H1 (cell line): ENCODE measurements at regions not wholly inside any gene's neighbourhood (a gene's known extent, or its start where the extent isn't known, plus 50 kb on each side); places are given as distances from the start of the nearest gene placed in this dataset.

Source experiments
- CTCF ChIA-PET: fragments of 300-600 bp; sonication (Branson Sonifier 250); formaldehyde crosslinking; loops from one replicate; lab custom pipeline; 2021; ENCODE audit not compliant: partially characterized antibody; lab: Charles Lee
- POLR2A ChIA-PET: fragments of 300-600 bp; sonication (Branson Sonifier 250); formaldehyde crosslinking; loops from one replicate; lab custom pipeline; 2021; ENCODE audit warnings: inconsistent platforms; ENCODE audit not compliant: partially characterized antibody; lab: Charles Lee
- DNase-seq, 2 experiments: peaks; one replicate each; pipeline versions ENCODE4 v3.0.0 to v3.0.0-alpha.2; 2010 to 2022; ENCODE audit warnings: low spot score in 2 of 2, low read depth in 1 of 2, mixed read lengths in 1 of 2
- FAIRE-seq: peaks from 2 replicates; lab custom pipeline; 2011; peaks lifted over from hg19 to GRCh38; lab: Jason Lieb, UNC
- H2AFZ ChIP-seq: 2 replicates; pipeline ENCODE4 v1.8.1; 2012; ENCODE audit warnings: low read length, inconsistent platforms
- H2AK5ac ChIP-seq: 2 replicates; pipeline ENCODE4 v1.6.1; 2013; ENCODE audit warnings: low read depth, low read length
- H2BK120ac ChIP-seq: replicated peaks from 2 replicates; pipeline ENCODE3; 2013; ENCODE audit warnings: low read depth, low read length, inconsistent platforms
- H2BK12ac ChIP-seq: 2 replicates; pipeline ENCODE4 v1.6.1; 2013; ENCODE audit warnings: low read depth, low read length
- H2BK15ac ChIP-seq: 2 replicates; pipeline ENCODE4 v1.6.1; 2013; ENCODE audit warnings: low read length
- H2BK20ac ChIP-seq: 2 replicates; pipeline ENCODE4 v1.6.1; 2013; ENCODE audit warnings: low read length
- H2BK5ac ChIP-seq: 2 replicates; pipeline ENCODE4 v1.6.1; 2013; ENCODE audit warnings: low read depth, low read length
- H3K14ac ChIP-seq: 2 replicates; pipeline ENCODE4 v1.6.1; 2013; ENCODE audit warnings: inconsistent platforms; ENCODE audit not compliant: insufficient read length
- H3K18ac ChIP-seq: 2 replicates; pipeline ENCODE4 v1.6.1; 2013; ENCODE audit warnings: low read length; ENCODE audit errors: extremely low read depth
- H3K23ac ChIP-seq: 2 replicates; pipeline ENCODE4 v1.6.1; 2013; ENCODE audit warnings: inconsistent platforms; ENCODE audit not compliant: insufficient read length
- H3K23me2 ChIP-seq: 2 replicates; pipeline ENCODE4 v1.6.1; 2013; ENCODE audit warnings: low read depth, low read length
- H3K27ac ChIP-seq: 2 replicates; pipeline ENCODE4 v1.6.1; 2011; ENCODE audit warnings: low read depth, low read length, inconsistent platforms
- H3K27me3 ChIP-seq, 4 experiments: replicated peaks in 1 of 4; 1 replicate in 1 of 4; 2 replicates in 3 of 4; pipeline versions ENCODE4 v1.6.1 to v1.8.1; 2011 to 2013; ENCODE audit warnings: low read length in 3 of 4, mild to moderate bottlenecking in 3 of 4, inconsistent platforms in 2 of 4, mixed read lengths in 2 of 4, moderate library complexity in 1 of 4; ENCODE audit not compliant: control insufficient read depth in 3 of 4, insufficient read depth in 3 of 4; ENCODE audit errors: extremely low read depth in 1 of 4
- H3K36me3 ChIP-seq, 4 experiments: 2 replicates each; pipeline versions ENCODE4 v1.6.1 to v1.8.1; 2011 to 2013; ENCODE audit warnings: mild to moderate bottlenecking in 4 of 4, low read length in 3 of 4, moderate library complexity in 2 of 4, control low read depth in 1 of 4, inconsistent platforms in 1 of 4; ENCODE audit not compliant: insufficient read depth in 4 of 4, control insufficient read depth in 2 of 4
- H3K4ac ChIP-seq: replicated peaks from 2 replicates; pipeline ENCODE3; 2013; ENCODE audit warnings: low read length, low read depth, mixed read lengths, inconsistent platforms; ENCODE audit not compliant: insufficient read length
- H3K4me1 ChIP-seq, 4 experiments: replicated peaks in 1 of 4; 1 replicate in 1 of 4; 2 replicates in 3 of 4; pipeline versions ENCODE4 v1.6.1 to v1.8.1; 2011 to 2013; ENCODE audit warnings: low read length in 3 of 4, inconsistent platforms in 2 of 4, mixed read lengths in 1 of 4; ENCODE audit not compliant: insufficient read depth in 4 of 4, control insufficient read depth in 3 of 4
- H3K4me2 ChIP-seq, 2 experiments: 2 replicates each; pipeline versions ENCODE4 v1.6.1 to v1.8.1; 2011 to 2013; ENCODE audit warnings: low read depth in 2 of 2, low read length in 2 of 2, control low read depth in 1 of 2, inconsistent platforms in 1 of 2, mild to moderate bottlenecking in 1 of 2; ENCODE audit not compliant: insufficient read depth in 1 of 2
- H3K4me3 ChIP-seq, 4 experiments: fragments of 200-600, 300-600 bp in 1 of 4; sonication (generic), shearing (Covaris generic), sonication (Bioruptor Twin) in 1 of 4; 2 replicates each; pipeline versions ENCODE4 v1.5.1 to v1.8.1; 2011 to 2016; ENCODE audit warnings: low read length in 4 of 4, low read depth in 3 of 4, control low read depth in 2 of 4, inconsistent platforms in 2 of 4, mild to moderate bottlenecking in 2 of 4, mixed read lengths in 1 of 4, moderate library complexity in 1 of 4; ENCODE audit not compliant: insufficient read depth in 2 of 4; ENCODE audit errors: extremely low read depth in 1 of 4
- H3K56ac ChIP-seq: replicated peaks from 2 replicates; pipeline ENCODE3; 2013; ENCODE audit warnings: low read depth, mild to moderate bottlenecking, mixed read lengths, low read length, inconsistent platforms; ENCODE audit not compliant: insufficient read length
- H3K79me1 ChIP-seq: 2 replicates; pipeline ENCODE4 v1.6.1; 2013; ENCODE audit warnings: low read depth, low read length, control low read depth
- H3K79me2 ChIP-seq, 2 experiments: 2 replicates each; pipeline versions ENCODE4 v1.6.1 to v1.8.1; 2012 to 2013; ENCODE audit warnings: low read length in 2 of 2, mild to moderate bottlenecking in 2 of 2, inconsistent platforms in 1 of 2; ENCODE audit not compliant: insufficient read depth in 2 of 2, control insufficient read depth in 1 of 2
- H3K9ac ChIP-seq, 4 experiments: replicated peaks in 1 of 4; 1 replicate in 1 of 4; 2 replicates in 3 of 4; pipeline versions ENCODE4 v1.6.1 to v1.8.1; 2011 to 2013; ENCODE audit warnings: low read depth in 3 of 4, low read length in 3 of 4, control low read depth in 2 of 4, mild to moderate bottlenecking in 2 of 4, moderate library complexity in 2 of 4, inconsistent platforms in 1 of 4; ENCODE audit errors: extremely low read depth in 1 of 4
- H3K9me3 ChIP-seq, 2 experiments: 2 replicates each; pipeline versions ENCODE4 v1.6.1 to v1.8.1; 2012 to 2013; ENCODE audit warnings: mild to moderate bottlenecking in 2 of 2, moderate library complexity in 2 of 2, control low read depth in 1 of 2, inconsistent platforms in 1 of 2, low read depth in 1 of 2, low read length in 1 of 2, mixed read lengths in 1 of 2; ENCODE audit not compliant: insufficient read depth in 2 of 2
- H4K20me1 ChIP-seq, 2 experiments: replicated peaks in 1 of 2; 2 replicates each; pipeline versions ENCODE3 to v1.8.1; 2011 to 2013; ENCODE audit warnings: inconsistent platforms in 2 of 2, low read length in 2 of 2, mild to moderate bottlenecking in 1 of 2; ENCODE audit not compliant: insufficient read depth in 2 of 2, control insufficient read depth in 1 of 2
- H4K5ac ChIP-seq: 2 replicates; pipeline ENCODE4 v1.6.1; 2013; ENCODE audit warnings: low read length, low read depth, mixed read lengths, inconsistent platforms; ENCODE audit not compliant: insufficient read length
- H4K8ac ChIP-seq: 2 replicates; pipeline ENCODE4 v1.8.0; 2013; ENCODE audit warnings: mild to moderate bottlenecking, moderate library complexity, low read length, inconsistent platforms; ENCODE audit not compliant: insufficient read depth; ENCODE audit errors: extremely low read depth
- H4K91ac ChIP-seq: replicated peaks from 2 replicates; pipeline ENCODE3; 2013; ENCODE audit warnings: low read length, mixed read lengths, inconsistent platforms; ENCODE audit not compliant: insufficient read length
- ASH2L ChIP-seq: fragments of 200-600, 300-600 bp; sonication (generic); IDR thresholded peaks from one replicate; pipeline ENCODE4 v1.7.1; 2017; ENCODE audit warnings: low read length
- JUND ChIP-seq: IDR thresholded peaks from 2 replicates; pipeline ENCODE4 v1.6.1; 2011; ENCODE audit warnings: mild to moderate bottlenecking, improper control_type of control experiment, low read length
- POLR2A ChIP-seq, 2 experiments: IDR thresholded peaks; 1 replicate in 1 of 2; 2 replicates in 1 of 2; pipeline ENCODE4 v1.6.1; 2011; ENCODE audit warnings: low read depth in 2 of 2, low read length in 2 of 2, mild to moderate bottlenecking in 2 of 2; ENCODE audit errors: control extremely low read depth in 1 of 2
- POU5F1 ChIP-seq: IDR thresholded peaks from 2 replicates; pipeline ENCODE4 v1.6.1; 2011; ENCODE audit warnings: low read depth, mild to moderate bottlenecking, low read length, moderate library complexity
- RXRA ChIP-seq: IDR thresholded peaks from 2 replicates; pipeline ENCODE4 v1.6.1; 2011; ENCODE audit warnings: low read depth, mild to moderate bottlenecking, low read length, moderate library complexity; ENCODE audit not compliant: insufficient read depth
- SAP30 ChIP-seq: fragments of 300-600 bp; sonication (generic); IDR thresholded peaks from 2 replicates; pipeline ENCODE4 v1.7.1; 2012; ENCODE audit warnings: low read length, moderate library complexity, mild to moderate bottlenecking, inconsistent platforms; ENCODE audit not compliant: insufficient read depth, insufficient replicate concordance
- TEAD4 ChIP-seq: IDR thresholded peaks from 2 replicates; pipeline ENCODE4 v1.6.1; 2012; ENCODE audit warnings: low read depth, low read length, inconsistent platforms, mixed read lengths
- ZNF274 ChIP-seq: IDR thresholded peaks from 2 replicates; pipeline ENCODE4 v1.7.0; 2012; ENCODE audit warnings: low read length, borderline replicate concordance; ENCODE audit errors: extremely low read depth
- WGBS, 2 experiments: shearing (Covaris generic) in 1 of 2; methylation state at CpG; one replicate each; pipeline versions ENCODE4 v1.1.6 to v1.1.7; 2013 to 2015; ENCODE audit warnings: low lambda C conversion rate in 2 of 2, mixed read lengths in 2 of 2, inconsistent platforms in 1 of 2, low coverage in 1 of 2, missing lambda C conversion rate in 1 of 2; ENCODE audit not compliant: insufficient replicate concordance in 2 of 2, insufficient coverage in 1 of 2, insufficient read length in 1 of 2; ENCODE audit errors: extremely low coverage in 1 of 2, missing lambda C conversion rate in 1 of 2; 5-methylcytosine and 5-hydroxymethylcytosine counted together
- TF ChIP-seq, protein P1 (sequence below): IDR thresholded peaks from 2 replicates; pipeline ENCODE4 v1.6.1; 2012; ENCODE audit warnings: inconsistent platforms

DNA sequence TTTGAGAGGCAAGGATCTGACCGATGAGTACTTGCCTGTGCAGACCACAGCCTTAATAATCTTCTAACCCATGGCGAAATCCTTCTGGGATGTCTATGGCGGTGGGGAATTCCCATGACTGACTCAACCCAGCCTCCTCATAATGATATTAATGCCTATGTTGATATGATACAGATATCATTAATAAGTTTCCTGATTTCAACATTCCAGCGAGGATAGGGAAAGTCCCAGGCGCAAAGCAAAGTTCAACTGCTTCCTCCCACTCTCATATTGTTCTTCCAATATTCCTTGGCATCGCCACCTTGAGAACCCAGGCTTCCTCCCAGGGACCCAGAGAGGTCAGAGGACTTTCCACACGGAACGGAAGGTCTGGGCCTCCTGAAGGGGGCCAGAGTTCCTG, 110.3 kb upstream of the TMEM45B start:
- Histone ChIP-seq H3K56ac (no peak overlapping the region), H3K18ac (no peak overlapping the region), H3K4me1 (no peaks in the 10 kb centered on the region), H3K4ac (no peak overlapping the region), H3K23ac (no peak overlapping the region), H2BK15ac (no peak overlapping the region), H4K91ac (no peak overlapping the region), H3K4me3 (no peak overlapping the region), H3K27me3 (no peaks in the 10 kb centered on the region), H3K4me2 (no peak overlapping the region), H2AFZ (no peak overlapping the region), H2BK20ac (no peak overlapping the region), H3K36me3 (no peaks in the 10 kb centered on the region), H4K5ac (no peak overlapping the region), H2BK5ac (no peak overlapping the region), H3K23me2 (no peaks in the 10 kb centered on the region), H2AK5ac (no peak overlapping the region), H3K14ac (no peak overlapping the region), H4K8ac (no peak overlapping the region), H3K9me3 (no peaks in the 10 kb centered on the region), H3K79me2 (no peaks in the 10 kb centered on the region), H4K20me1 (no peaks in the 10 kb centered on the region), H2BK120ac (no peak overlapping the region), H3K79me1 (no peaks in the 10 kb centered on the region), H3K9ac (no peak overlapping the region), H2BK12ac (no peak overlapping the region), H3K27ac (no peak overlapping the region)
- 96% methylated on average over 8 of the region's 8 CpGs; no CpG with 5 or more reads in 1 of the 2 experiments for WGBS, 2 experiments
- FAIRE-seq (no peak), DNase-seq (no peak)
- TF ChIP-seq TEAD4 (no peak), RXRA (no peak), ZNF274 (no peak), POLR2A (IDR thresholded peaks at IDR 0.05; ENCODE audit: control extremely low read depth in 1 of 2, low read depth in 2 of 2, low read length in 2 of 2) (no peak), SAP30 (no peak), POU5F1 (no peak), ASH2L (no peak), JUND (no peak)
- TF ChIP-seq, protein P1, sequence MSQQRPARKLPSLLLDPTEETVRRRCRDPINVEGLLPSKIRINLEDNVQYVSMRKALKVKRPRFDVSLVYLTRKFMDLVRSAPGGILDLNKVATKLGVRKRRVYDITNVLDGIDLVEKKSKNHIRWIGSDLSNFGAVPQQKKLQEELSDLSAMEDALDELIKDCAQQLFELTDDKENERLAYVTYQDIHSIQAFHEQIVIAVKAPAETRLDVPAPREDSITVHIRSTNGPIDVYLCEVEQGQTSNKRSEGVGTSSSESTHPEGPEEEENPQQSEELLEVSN, result no peak
- CTCF ChIA-PET, result interaction anchor here (1.0 to 1.9 kb wide), 2 partner anchors 9 to 45 kb away, joined by 4 to 6 read pairs; no protein-coding TSS in a partner anchor
- POLR2A ChIA-PET, result no interaction called here
